B cell (primary cell): ENCODE measurements at regions not wholly inside any gene's neighbourhood (a gene's known extent, or its start where the extent isn't known, plus 50 kb on each side); places are given as distances from the start of the nearest gene placed in this dataset.

ENCODE experiments used
- ATAC-seq: fragments of 200-7000 bp; cut with Tn5 transposase; one replicate; pipeline ENCODE4 v1.10.0; 2021; ENCODE audit warnings: low read depth, mild to moderate bottlenecking, moderate number of reproducible peaks, moderate library complexity
- CTCF ChIA-PET: fragments of 350-600 bp; sonication (Branson Sonifier 250); formaldehyde crosslinking; loops from one replicate; lab custom pipeline; 2021; ENCODE audit warnings: antibody characterized with exemption, inconsistent platforms; lab: Charles Lee
- POLR2A ChIA-PET: fragments of 350-600 bp; sonication (Branson Sonifier 250); formaldehyde crosslinking; loops from one replicate; lab custom pipeline; 2021; ENCODE audit warnings: antibody characterized with exemption; lab: Charles Lee
- DNase-seq: peaks from one replicate; pipeline ENCODE4 v3.0.0; 2013
- H2AFZ ChIP-seq: 2 replicates; pipeline ENCODE4 v1.6.1; 2012; ENCODE audit warnings: mild to moderate bottlenecking, low read depth, low read length; ENCODE audit not compliant: insufficient read depth, poor library complexity, severe bottlenecking
- H3K27ac ChIP-seq, 2 donors: 1 replicate in 1 of 2; 2 replicates in 1 of 2; pipeline ENCODE4 v1.5.1; 2012 to 2013; ENCODE audit warnings: low read length in 2 of 2, mild to moderate bottlenecking in 2 of 2, moderate library complexity in 1 of 2
- H3K27me3 ChIP-seq, 4 experiments: fragments of 200-600 bp in 1 of 4; sonication (generic) in 1 of 4; replicated peaks in 1 of 4; 1 replicate in 2 of 4; 2 replicates in 2 of 4; pipeline versions ENCODE4 v1.6.1 to v1.7.0; 2013 to 2016; ENCODE audit warnings: low read length in 3 of 4, mild to moderate bottlenecking in 2 of 4, mixed read lengths in 1 of 4, moderate library complexity in 1 of 4; ENCODE audit not compliant: insufficient read depth in 4 of 4, control insufficient read depth in 3 of 4; ENCODE audit errors: control extremely low read depth in 1 of 4
- H3K36me3 ChIP-seq, 2 experiments: replicated peaks in 1 of 2; 1 replicate in 1 of 2; 2 replicates in 1 of 2; pipeline versions ENCODE4 v1.6.1 to v1.7.1; 2013; ENCODE audit warnings: low read length in 1 of 2; ENCODE audit not compliant: insufficient read depth in 2 of 2, control insufficient read depth in 1 of 2; ENCODE audit errors: control extremely low read depth in 1 of 2, extremely low read depth in 1 of 2
- H3K4me1 ChIP-seq, 2 donors: fragments of 200-600 bp in 1 of 2; sonication (generic) in 1 of 2; 1 replicate in 1 of 2; 2 replicates in 1 of 2; pipeline versions ENCODE4 v1.5.1 to v1.6.1; 2013 to 2017; ENCODE audit warnings: low read length in 2 of 2; ENCODE audit not compliant: control insufficient read depth in 2 of 2, insufficient read depth in 2 of 2
- H3K4me2 ChIP-seq: replicated peaks from 2 replicates; pipeline ENCODE3; 2012; ENCODE audit warnings: mild to moderate bottlenecking, low read depth, low read length; ENCODE audit not compliant: poor library complexity, severe bottlenecking
- H3K4me3 ChIP-seq, 5 experiments: fragments of 200-600 bp in 1 of 5; sonication (generic) in 1 of 5; 1 replicate in 3 of 5; 2 replicates in 2 of 5; pipeline versions ENCODE4 v1.5.1 to v1.7.0; 2011 to 2016; ENCODE audit warnings: low read length in 4 of 5, mild to moderate bottlenecking in 4 of 5, low read depth in 2 of 5, control low read depth in 1 of 5, moderate library complexity in 1 of 5; ENCODE audit not compliant: insufficient read depth in 1 of 5; ENCODE audit errors: control extremely low read depth in 1 of 5, extremely low read depth in 1 of 5
- H3K79me2 ChIP-seq: fragments of 200-600 bp; sonication (generic); one replicate; pipeline ENCODE4 v1.6.0; 2016; ENCODE audit warnings: low read length; ENCODE audit not compliant: control insufficient read depth, insufficient read depth
- H3K9ac ChIP-seq: fragments of 200-600 bp; sonication (generic); 2 replicates; pipeline ENCODE4 v1.6.1; 2017; ENCODE audit warnings: mild to moderate bottlenecking, low read length, moderate library complexity
- H3K9me3 ChIP-seq, 3 donors: one replicate each; pipeline versions ENCODE4 v1.6.1 to v1.7.1; 2013; ENCODE audit warnings: low read length in 2 of 3; ENCODE audit not compliant: control insufficient read depth in 2 of 3, insufficient read depth in 1 of 3; ENCODE audit errors: control extremely low read depth in 1 of 3
- H4K20me1 ChIP-seq: 2 replicates; pipeline ENCODE4 v1.6.0; 2012; ENCODE audit warnings: mild to moderate bottlenecking, low read length; ENCODE audit not compliant: insufficient read depth, control insufficient read depth, poor library complexity, severe bottlenecking
- H3K27ac Mint-ChIP-seq: one replicate; pipeline ENCODE4 v1.8.0; 2021; ENCODE audit warnings: mixed read lengths
- H3K27me3 Mint-ChIP-seq: one replicate; pipeline ENCODE4 v1.8.0; 2021; ENCODE audit warnings: mixed read lengths
- H3K4me1 Mint-ChIP-seq: one replicate; pipeline ENCODE4 v1.8.0; 2021; ENCODE audit warnings: mixed read lengths
- H3K4me3 Mint-ChIP-seq: one replicate; pipeline ENCODE4 v1.8.0; 2021; ENCODE audit warnings: mixed read lengths
- H3K9me3 Mint-ChIP-seq: one replicate; pipeline ENCODE4 v1.8.0; 2022; ENCODE audit warnings: mixed read lengths; ENCODE audit not compliant: insufficient read depth
- EZH2 ChIP-seq: IDR thresholded peaks from 2 replicates; pipeline ENCODE4 v1.6.1; 2012; ENCODE audit warnings: borderline replicate concordance, low read depth, mild to moderate bottlenecking, moderate library complexity, low read length; ENCODE audit not compliant: insufficient read depth, poor library complexity, severe bottlenecking
- WGBS: methylation state at CpG from one replicate; pipeline ENCODE4 v1.1.5; 2013; ENCODE audit warnings: missing lambda C conversion rate; ENCODE audit not compliant: insufficient coverage; 5-methylcytosine and 5-hydroxymethylcytosine counted together
- intact Hi-C: fragments of 100-400 bp; cut with micrococcal nuclease; formaldehyde crosslinking; loops from one replicate; pipeline ENCODE4 v1.10.0; 2022
- TF ChIP-seq, protein P1 (sequence below): fragments of 200-600 bp; IDR thresholded peaks from one replicate; pipeline ENCODE4 v1.8.0; 2022; ENCODE audit warnings: antibody characterized with exemption, mild to moderate bottlenecking

DNA sequence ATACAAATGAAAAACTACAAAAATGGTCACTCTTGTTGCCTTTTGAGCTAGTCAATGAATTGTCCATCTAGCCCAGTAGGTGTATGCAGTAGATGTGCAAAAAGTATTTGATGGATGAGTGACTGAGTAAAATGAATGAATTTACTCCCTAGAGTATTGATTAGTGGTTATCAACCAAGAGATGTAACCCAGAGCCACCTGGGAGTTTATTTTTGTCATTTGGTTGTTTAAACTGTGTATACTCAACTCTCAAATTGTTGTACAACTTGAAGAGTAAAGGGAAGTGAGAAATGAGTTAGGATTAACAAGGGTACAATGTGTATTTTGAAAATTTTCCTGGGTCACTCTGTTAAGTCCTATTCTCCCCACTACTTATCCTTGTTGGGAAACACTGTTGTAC is 124.1 kb upstream of the TMCO5A start:
- no peak overlapping the region for H2AFZ ChIP-seq
- no peaks in the 10 kb centered on the region for H3K4me1 Mint-ChIP-seq
- ATAC-seq (no peak), DNase-seq (no peak)
- H3K4me1 ChIP-seq, result no peaks in the 10 kb centered on the region
- CTCF ChIA-PET, result no interaction called here
- no peaks in the 10 kb centered on the region for H3K27me3 ChIP-seq
- H3K27ac ChIP-seq, result no peak overlapping the region
- H3K9ac ChIP-seq, result no peak overlapping the region
- POLR2A ChIA-PET, result no interaction called here
- H3K4me3 Mint-ChIP-seq, result no peak overlapping the region
- no peak overlapping the region for H3K27ac Mint-ChIP-seq
- no peaks in the 10 kb centered on the region for H3K9me3 Mint-ChIP-seq
- H3K36me3 ChIP-seq, result no peaks in the 10 kb centered on the region
- H3K9me3 ChIP-seq, result no peaks in the 10 kb centered on the region
- H4K20me1 ChIP-seq, result no peaks in the 10 kb centered on the region
- intact Hi-C loops, result no loop called here
- H3K79me2 ChIP-seq, result no peaks in the 10 kb centered on the region
- TF ChIP-seq, protein P1, sequence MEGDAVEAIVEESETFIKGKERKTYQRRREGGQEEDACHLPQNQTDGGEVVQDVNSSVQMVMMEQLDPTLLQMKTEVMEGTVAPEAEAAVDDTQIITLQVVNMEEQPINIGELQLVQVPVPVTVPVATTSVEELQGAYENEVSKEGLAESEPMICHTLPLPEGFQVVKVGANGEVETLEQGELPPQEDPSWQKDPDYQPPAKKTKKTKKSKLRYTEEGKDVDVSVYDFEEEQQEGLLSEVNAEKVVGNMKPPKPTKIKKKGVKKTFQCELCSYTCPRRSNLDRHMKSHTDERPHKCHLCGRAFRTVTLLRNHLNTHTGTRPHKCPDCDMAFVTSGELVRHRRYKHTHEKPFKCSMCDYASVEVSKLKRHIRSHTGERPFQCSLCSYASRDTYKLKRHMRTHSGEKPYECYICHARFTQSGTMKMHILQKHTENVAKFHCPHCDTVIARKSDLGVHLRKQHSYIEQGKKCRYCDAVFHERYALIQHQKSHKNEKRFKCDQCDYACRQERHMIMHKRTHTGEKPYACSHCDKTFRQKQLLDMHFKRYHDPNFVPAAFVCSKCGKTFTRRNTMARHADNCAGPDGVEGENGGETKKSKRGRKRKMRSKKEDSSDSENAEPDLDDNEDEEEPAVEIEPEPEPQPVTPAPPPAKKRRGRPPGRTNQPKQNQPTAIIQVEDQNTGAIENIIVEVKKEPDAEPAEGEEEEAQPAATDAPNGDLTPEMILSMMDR, result no peak
- no peak for TF ChIP-seq EZH2
- H3K27me3 Mint-ChIP-seq, result no peaks in the 10 kb centered on the region
- no peak overlapping the region for H3K4me3 ChIP-seq
- H3K4me2 ChIP-seq, result no peak overlapping the region

DNA sequence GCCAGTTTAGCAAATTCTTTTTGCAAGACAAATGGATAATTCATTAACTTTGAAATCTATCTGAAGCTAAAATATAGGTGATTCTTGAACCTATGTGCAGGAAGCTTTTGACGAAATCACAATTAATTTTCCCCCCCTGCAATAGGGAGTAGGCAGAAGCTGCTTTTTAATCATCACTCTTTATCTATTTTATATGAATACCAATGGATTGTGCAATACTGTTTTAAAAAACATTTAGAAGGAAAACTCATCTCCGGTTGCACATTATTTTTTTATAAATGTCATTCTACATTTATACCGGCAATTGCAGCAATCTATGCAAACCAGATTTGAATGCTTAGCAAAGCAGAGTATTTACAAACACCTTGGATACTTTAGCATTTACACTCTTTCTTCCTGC is 121.1 kb upstream of the TMCO5A start:
- H3K79me2 ChIP-seq, result no peaks in the 10 kb centered on the region
- no peak overlapping the region for H2AFZ ChIP-seq
- Mint-ChIP-seq H3K9me3 (no peaks in the 10 kb centered on the region), H3K4me1 (no peaks in the 10 kb centered on the region), H3K4me3 (no peak overlapping the region), H3K27me3 (no peaks in the 10 kb centered on the region), H3K27ac (no peak overlapping the region)
- no peak for TF ChIP-seq EZH2
- TF ChIP-seq, protein P1, result no peak
- H3K36me3 ChIP-seq, result no peaks in the 10 kb centered on the region
- ATAC-seq (no peak), DNase-seq (no peak)
- H3K9me3 ChIP-seq, result no peaks in the 10 kb centered on the region
- intact Hi-C loops, result no loop called here
- CTCF ChIA-PET, result no interaction called here
- no peaks in the 10 kb centered on the region for H3K27me3 ChIP-seq
- no peak overlapping the region for H3K27ac ChIP-seq
- H3K4me3 ChIP-seq, result no peak overlapping the region
- POLR2A ChIA-PET, result no interaction called here
- 100% methylated on average over 1 of the region's 3 CpGs for WGBS
- no peaks in the 10 kb centered on the region for H4K20me1 ChIP-seq
- no peak overlapping the region for H3K9ac ChIP-seq
- no peaks in the 10 kb centered on the region for H3K4me1 ChIP-seq
- no peak overlapping the region for H3K4me2 ChIP-seq
